ENCODE measurements at regions not wholly inside any gene's neighbourhood (a gene's known extent, or its start where the extent isn't known, plus 50 kb on each side); places are given as distances from the start of the nearest gene placed in this dataset.

DNA sequence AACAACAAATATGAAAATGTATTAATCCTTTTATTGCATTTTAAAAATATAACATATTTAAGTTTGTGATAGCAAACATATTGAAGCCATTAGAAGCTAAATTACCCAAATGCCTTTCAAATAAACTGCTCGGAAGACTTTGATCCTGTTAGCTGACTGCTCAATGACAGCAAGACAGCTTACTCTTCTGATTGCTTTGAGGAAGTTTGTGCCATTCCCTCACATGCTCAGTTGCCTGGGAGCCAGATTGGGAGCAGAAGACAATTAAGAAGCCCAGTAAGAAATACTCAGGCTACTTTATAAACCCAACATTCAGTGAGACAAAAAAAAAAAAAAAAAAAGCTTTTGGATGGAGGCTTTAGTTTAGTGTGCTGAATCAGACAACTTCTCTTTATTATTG, 407.1 kb upstream of the SOX11 start:
- DNase-seq (ENCODE audit: extremely low read depth, low read depth, low spot score) = no peak

DNA sequence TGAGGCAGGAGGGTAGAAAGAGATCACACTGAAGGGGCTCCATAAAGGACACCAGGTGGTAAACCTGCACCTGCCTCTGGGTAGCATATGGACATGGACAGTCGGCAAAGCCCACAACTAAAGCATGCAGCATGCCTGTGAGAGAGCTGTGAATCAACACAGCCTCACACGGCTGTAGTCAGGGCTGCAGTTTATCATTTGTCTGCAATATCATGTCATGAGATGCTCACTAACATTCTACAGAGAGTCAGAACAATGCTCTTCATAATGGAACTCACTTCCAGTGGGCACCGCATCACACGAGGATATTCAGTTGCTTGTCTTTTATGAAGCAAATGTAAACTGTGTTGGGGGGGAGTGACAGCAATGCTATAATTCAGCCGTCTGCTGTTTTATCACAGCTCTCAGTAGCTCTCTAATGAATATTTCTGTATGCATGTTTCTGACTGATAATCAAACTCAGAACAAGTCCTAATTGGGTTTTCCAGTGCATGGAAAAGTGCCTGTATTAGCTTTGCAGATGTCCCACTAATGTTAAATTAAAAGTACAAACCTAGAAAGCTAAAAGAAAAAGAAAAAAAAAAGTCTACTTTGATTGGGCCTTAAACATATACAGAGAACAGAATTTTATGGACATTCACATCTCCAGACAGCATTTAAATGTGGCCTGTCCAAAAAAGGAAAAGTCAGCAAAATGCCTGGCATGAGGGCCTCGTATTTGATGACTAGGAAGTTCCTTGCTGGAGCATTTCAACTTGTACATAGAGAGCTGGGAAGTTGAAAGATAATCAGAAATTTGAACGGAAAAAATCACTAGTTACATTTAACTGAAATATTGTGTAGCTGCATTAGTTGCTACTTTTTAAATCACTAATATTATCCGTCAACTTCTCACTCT, 406.1 kb upstream of the SOX11 start:
- DNase-seq (ENCODE audit: extremely low read depth, low read depth, low spot score) = no peak

DNA sequence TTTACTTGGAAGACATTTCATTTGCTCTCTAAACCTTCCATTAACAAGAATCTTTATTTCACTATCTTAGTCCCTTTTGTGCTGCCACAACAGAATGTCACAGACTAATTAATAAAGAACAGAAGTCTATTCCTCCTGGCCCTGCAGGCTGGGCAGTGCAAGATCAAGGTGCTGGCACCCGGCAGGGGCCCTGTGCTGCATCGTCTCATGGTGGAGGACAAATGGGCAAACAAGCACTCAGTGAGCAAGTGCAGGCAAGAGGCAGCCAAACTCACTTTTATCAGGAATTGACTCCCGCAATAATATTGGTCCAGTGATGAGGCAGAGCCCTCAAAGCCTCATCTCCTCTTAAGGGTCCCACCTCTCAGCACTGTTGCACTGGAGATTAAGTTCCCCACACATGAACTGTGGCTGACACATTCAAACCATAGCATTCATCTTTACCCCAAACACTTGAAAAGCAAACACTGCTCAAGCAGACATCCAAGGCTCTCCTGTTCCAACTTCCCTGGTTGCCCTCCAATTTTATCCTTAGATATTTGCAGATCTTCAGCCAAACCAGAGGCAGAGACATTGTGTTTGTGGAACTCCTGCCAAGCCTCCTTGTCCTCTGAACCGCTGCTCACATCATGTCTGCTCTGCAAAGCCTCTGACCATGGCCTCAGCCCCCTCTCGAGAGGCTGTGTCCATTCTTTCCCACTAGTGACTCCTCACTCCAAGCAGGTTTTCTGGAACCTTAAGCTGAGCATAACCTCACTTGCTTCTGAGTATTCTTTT, 404.4 kb upstream of the SOX11 start:
- DNase-seq (ENCODE audit: extremely low read depth, low read depth, low spot score) = no peak

DNA sequence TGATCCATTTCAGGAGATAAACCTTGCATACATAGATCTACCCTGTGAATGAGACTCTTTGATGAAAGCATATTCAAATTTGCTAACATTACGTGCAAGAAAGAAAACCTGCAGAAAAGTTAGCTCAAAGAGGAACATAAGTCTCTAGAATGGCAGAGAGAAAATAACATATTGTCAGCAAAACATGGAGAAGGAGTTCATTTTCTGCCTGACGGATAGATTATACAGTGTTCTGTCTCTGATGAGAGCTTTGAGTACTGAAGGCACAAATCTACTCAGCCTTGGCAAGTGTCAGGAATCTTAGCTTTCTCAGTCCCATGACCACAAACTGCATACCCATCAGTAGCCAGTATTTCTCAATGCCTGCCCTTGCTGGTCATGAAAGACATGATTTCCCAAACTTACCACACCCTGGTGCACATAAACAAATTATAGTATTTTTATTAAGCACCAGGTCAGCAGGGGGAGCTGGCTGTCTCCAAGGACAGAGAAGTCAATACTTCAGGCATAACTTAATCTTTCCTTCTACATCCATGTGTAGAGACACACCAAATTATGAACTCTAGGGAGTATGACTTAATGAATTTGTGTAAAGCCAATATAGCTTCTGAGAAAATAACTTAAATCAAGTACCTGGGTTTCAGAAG, 401.2 kb upstream of the SOX11 start:
- DNase-seq (ENCODE audit: extremely low read depth, low read depth, low spot score) = no peak

DNA sequence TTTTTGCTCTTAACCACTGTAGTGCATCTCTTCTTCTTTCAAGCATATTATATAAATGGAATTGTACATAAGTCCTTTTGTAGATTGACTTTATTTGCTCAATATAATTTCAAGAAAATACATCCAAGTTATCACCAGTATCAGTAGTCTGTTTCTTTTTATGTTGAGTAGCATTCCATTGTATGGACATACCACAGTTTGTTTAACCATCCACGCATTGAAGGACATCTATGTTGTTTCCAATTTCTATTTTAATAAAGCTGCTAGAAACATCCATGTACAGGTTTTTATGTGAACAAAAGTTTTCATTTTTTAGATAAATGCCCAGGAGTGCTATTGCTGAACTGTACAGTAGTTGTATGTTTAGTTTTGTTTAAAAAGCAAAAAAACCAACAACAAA, 387.5 kb upstream of the SOX11 start:
- no peak for DNase-seq (ENCODE audit: extremely low read depth, low read depth, low spot score)

DNA sequence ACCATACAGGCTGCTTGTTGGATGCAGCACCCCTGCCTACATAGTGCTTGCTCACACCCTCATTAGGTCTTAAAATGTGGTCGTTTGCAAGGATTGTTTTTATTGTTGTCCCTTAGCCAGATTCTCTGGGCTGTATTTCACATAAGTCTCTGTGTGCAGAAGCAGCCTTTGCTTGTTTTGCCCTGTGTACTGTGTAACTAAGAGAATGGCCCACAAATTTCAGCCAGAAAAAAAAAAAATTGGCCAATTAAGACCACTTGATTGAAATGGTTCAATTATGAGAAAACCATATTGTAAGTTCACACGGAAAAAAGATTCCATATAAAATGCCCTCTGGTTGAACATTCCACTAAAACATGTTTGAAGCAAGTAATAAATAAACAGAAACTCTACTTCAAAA, 377.1 kb upstream of the SOX11 start:
- no peak for DNase-seq (ENCODE audit: extremely low read depth, low read depth, low spot score)

DNA sequence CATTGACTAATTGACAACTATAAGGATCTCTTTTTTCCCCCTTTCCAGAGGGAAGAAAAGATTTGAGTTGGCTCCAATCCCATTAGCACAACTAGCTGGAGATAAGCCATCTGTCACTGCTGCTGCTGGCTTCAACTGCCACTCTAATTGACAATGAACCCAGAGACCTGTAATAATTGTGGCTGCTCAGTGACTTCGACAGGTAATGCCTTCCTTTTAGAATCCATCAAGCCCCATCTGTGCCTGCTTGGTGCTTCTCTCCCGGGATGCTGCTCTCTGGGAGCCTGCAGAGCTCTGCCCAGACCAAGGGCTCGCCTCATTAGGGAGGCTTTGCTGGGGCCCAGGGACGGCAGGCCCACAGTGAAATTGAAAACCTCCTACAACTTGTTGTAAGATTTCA, 376.7 kb upstream of the SOX11 start:
- no peak for DNase-seq (ENCODE audit: extremely low read depth, low read depth, low spot score)

DNA sequence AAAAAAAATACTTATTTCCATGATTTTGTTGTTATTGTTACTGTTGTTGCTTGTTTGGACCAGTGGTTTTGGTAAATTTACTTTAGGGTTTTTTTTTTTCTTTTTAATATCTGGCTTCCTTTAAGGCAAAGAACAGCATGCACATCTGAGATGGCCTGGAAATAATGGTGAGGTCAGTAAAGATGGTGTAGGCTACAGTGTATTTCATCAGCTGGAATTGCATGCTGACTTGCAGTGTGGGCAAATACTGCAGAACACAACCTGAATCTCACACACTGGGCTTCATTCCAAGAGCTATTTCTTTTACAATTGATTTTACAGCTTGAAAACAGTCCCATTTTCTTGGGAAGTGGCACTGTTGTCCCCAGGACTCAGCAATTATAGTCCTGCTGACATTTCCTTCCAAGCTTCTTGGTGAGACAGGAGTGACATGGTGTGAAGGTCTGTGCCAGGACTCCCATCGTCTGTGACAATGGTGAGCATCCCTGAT, 376.1 kb upstream of the SOX11 start:
- DNase-seq (ENCODE audit: extremely low read depth, low read depth, low spot score) = no peak

DNA sequence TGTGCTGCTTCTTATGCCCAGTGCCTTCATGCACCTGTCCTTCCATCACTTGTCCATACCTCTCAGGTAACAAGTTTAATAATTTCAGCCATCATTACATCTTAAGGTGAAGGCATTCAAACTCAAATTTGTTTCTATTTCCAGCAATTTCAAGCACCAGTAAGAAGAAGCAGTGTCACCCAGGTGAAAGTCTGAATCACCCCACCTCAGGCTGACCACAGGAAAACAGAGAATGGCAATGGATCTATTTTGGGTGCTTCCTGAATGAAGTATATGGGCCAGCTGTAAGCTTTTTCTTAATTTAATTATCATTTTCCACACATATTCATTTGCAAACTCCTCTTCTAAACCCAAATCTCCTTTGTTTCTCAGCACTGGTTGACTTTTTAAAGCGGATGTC, 372.7 kb upstream of the SOX11 start:
- DNase-seq (ENCODE audit: extremely low read depth, low read depth, low spot score) = no peak

DNA sequence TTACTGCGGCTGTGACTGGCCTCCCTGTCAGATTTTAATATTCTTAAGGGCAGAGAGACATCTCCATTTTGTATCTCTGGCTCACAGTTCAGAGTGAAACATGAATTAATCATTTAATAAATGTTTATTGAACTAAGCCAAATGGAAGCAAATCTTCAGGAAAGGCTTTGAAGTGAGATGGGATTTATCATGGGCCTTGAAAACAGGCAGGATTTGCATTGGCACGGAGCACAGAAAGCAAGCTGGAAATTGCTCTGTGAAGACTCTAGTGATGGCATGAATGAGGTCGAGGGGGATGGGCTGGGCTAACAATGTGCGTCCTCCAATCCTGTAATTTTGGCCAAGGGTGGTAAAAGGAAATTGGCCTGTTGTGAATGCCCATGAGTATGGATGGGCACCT, 369.8 kb upstream of the SOX11 start:
- no peak for DNase-seq (ENCODE audit: extremely low read depth, low read depth, low spot score)

DNA sequence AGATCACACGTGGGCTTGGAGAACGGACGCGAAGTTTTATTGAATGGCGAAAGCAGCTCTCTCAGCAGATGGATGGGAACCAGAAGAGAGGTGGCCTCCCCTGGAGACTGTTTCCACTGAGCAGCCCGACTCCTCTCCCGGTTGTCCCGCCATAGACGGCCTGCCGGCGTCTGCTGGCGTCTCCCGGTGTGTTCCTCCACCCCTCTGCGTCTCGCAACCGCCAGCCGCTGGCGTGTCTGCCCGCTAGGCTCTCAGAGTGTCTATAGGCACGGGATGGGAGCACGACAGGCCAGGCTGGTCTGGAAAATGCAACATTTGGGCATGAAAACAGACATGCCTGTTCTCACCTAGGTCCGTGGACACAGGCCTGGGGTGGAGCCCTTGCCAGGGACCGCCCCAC, 366.7 kb upstream of the SOX11 start:
- DNase-seq (ENCODE audit: extremely low read depth, low read depth, low spot score) = no peak

DNA sequence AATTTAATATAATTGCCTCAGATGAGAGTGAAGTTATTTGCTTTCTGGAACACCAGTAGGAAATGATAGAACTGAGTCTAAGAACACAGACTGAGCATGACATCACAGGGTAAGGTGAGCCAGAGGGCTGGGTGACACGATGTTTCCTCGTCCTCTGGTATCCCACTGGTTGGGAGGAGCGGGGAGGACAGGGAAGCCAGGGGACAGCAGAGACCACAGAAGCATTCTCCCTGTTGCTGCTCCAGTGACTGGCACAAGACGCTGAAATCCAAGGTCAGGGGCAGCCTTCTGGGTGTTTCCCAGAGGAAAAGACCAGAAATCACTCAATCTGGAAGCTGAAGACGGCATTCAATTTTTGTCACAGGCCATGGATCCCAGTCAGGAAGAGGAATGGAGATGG, 363.4 kb upstream of the SOX11 start:
- DNase-seq (ENCODE audit: extremely low read depth, low read depth, low spot score) = no peak

DNA sequence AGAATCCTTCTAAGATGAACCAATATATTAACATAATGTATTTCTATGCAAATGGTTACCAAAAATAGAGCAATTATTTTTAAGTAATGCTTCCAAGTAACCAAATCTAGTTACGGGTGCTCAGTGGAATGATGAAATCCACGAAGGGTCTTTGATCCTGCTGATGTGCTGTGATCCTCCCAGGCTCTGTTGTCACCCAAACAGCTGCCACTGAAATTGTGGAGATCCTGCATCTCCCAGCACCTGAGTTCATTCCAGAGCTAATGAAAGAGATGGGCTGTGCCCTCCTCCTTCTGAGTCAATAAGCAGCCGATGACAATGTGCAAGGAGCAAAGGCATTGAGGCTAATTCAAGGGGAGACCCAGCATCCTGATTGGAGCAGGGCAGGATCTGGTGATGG, 362.4 kb upstream of the SOX11 start:
- no peak for DNase-seq (ENCODE audit: extremely low read depth, low read depth, low spot score)

DNA sequence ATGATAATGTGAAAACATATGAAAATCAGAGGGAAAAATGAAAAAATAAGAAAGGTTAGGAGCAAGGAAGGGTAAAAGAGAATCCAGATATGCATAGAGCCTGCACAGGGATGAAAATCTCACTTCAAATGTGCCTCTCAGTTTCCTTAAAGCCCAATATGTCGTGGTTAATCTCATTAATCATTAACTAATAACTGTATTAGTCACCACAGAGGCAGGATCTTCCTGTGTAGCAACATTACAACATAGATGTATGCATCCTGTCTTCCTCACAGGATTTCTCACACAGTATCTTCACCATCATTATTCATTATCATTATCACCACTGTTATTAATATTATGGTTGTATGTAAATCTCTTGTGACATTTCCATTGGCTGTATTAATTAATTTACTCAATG, 361.2 kb upstream of the SOX11 start:
- DNase-seq (ENCODE audit: extremely low read depth, low read depth, low spot score) = no peak

DNA sequence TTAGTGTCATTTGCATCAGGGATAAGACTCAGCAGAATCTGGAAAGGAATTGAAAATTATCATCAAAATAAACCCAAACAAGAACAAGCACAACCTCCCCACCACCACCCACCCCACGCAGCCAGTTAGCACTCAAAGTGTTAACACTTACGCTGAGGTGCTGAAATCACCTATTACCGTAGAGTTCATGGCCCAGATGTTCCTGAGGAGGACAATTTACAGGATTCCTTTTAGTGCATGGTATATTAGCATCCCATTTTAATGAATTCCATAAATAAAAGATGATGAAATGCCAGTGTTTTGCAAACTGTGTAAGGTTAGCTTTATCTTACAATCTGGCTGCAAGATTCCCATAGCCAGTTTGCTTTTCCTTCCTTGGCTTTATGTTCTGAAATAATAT, 359.3 kb upstream of the SOX11 start:
- DNase-seq (ENCODE audit: extremely low read depth, low read depth, low spot score) = no peak

DNA sequence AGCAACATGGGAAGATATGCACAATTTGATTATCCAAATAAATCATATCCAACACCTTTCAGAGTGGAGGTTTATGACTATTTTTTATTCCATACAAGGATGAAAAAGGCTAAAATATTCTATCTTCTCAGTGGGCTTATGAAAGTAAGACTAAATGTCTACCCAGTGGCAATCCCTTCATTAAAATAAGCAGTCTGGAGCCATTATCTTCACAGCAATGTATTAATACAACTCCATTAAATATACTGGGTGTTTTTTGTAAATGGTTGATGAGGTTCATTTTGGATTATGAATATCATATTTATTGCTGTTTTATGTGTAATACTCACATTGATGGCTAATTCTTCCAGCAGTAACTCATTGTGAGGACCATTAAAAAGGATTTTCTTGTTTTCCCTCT, 352.7 kb upstream of the SOX11 start:
- no peak for DNase-seq (ENCODE audit: extremely low read depth, low read depth, low spot score)

DNA sequence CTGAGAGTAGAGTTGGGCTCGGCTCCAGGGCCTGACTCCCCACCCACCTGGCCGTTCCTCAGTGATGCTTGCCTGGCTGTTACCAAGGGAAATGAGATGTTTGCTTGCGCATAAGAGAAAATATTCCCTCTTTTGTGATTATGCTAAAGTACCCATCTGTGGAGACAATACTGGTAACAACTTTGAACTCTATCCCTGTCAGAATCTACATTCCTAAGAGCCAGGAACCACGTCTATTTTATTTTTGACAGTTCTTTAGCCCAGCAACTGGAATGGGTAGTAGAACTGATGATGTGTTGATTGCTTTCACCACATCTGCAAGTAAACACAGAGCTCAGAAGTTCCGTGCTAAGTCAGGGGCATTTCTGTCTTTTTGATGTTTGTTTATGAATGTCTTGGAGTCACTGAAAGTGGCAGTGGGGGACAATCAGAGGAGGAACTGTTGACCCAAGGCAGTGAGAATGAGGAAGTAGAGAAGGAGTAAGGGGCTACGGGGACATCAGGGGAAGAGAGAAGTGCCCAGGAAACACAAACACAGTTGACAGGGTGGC, 348.3 kb upstream of the SOX11 start:
- DNase-seq (ENCODE audit: extremely low read depth, low read depth, low spot score) = no peak

DNA sequence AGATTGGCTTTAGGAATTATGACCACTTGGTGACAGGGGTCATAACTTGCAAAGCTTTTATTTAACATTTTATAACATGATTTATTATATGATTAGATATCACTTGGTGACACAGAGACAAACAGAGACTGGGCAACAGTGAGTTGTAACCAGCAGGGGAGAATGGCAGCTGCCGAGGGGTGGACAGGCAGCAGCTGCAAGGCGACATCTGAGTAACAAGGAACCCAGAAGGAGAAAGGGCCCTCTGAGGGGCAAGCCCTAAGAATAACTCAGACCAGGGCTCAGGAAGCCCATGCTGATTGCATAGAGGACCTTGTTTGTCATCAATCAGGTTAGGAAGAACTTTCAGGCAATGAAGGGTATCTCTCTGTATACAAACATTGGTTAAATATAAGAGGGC, 339.9 kb upstream of the SOX11 start:
- DNase-seq (ENCODE audit: extremely low read depth, low read depth, low spot score) = no peak

DNA sequence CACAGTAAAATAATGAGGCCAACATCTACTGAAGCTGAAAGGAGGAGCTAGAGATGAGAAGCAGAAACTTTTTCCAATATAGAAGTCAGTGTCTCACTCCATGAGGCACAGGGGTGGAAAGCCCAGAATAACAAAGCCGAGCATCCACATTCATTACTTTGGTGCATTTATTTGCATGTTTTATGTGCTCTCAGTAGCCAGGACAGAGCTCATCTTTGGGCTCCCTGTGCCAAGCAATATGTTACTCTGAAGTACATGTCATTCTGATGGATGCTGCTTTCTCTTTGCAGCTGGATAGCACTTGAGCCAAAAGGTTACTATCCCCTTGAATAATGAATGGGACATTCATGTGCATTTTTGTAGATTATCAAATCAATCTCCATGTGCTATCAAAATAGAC, 338.6 kb upstream of the SOX11 start:
- DNase-seq (ENCODE audit: extremely low read depth, low read depth, low spot score) = no peak

DNA sequence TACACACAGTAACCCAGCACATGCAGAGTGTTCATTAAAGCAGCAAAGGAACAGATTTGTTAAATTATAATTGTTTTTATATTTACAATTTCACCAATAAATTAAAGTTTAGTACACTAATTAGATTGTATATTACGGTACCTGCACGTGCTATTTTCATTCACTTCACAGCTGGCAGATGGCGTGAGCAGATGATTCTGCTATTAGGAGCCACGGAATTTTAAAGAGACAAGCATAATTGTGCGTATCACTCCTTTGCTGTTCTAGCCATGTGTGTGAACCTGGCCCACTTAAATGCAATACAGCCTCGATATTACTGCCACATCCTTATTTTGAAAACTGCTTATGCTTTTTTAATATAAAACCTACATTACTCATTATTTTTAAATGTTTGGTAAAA, 332.8 kb upstream of the SOX11 start:
- DNase-seq (ENCODE audit: extremely low read depth, low read depth, low spot score) = no peak

DNA sequence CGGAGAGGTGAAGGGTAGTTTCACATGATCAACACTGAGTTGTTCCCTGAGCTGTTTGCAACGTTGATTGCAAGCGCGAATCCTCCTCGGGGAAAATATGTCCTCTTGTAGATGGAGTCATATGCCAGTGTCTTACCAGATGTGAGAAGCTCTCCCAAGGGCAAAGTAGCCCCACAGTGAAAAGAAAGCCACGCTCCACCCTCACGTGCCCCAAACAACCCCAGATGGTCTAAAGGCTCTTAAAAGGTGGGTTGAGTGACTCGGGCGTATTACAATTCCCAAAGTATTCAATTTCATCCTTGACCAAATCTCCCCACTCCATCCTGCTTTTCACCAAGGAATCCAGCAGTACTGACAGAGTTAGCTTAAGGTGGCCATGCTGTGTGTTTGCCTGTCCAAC, 332.1 kb upstream of the SOX11 start:
- DNase-seq (ENCODE audit: extremely low read depth, low read depth, low spot score) = no peak

Data from glomerular endothelial cell (primary cell).